Activated T-cell treated with anti-CD3 and anti-CD28 coated beads, Interleukin-2, amount 50 U/mL, for 48 hours (primary cell): ENCODE measurements at regions not wholly inside any gene's neighbourhood (a gene's known extent, or its start where the extent isn't known, plus 50 kb on each side); places are given as distances from the start of the nearest gene placed in this dataset.
"Not testable (repeated sequence)": the region's sequence is repeated elsewhere in the genome, so short reads cannot be mapped to it uniquely, and the experiment has no call there.

Experiments
- DNase-seq, 2 experiments: peaks; one replicate each; pipeline ENCODE4 v3.0.0-alpha.2; 2020

DNA sequence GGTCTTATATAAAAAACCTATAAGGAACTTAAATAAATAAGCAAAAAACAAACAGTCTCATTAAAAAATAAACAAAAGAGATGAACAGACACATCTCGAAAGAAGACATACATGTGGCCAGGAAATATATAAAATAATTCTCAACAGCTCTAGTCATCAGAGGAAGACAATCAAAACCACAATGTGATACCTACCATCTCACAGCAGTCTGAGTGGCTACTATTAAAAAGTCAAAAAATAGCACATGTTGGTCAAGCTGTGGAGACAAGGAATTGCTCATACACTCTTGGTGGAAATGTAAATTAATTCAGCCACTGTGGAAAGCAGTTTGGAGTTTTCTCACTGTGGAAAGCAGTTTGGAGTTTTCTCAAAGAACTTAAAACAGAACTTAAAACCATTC lies 100.3 kb upstream of the ADAMTS5 start:
- DNase-seq = no peak

DNA sequence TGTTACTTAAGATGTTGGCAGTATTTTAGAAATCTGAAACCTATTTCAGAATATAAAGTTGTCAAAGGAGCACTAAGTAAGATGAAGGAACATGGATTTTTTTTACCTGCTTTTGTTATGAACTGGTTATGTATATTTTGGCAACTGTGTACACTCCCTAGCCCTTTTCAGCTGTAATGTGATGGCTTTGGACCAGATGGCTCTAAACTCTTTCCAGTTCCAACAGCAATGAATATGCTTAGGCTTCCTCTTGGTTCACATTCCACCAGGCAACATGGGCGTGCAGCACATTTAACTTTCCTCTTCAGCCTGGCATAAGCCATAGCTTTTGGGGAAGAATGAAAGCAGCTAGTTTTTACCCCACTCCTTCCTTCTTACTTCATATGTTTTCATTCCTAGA lies 95.6 kb upstream of the ADAMTS5 start:
- no peak for DNase-seq

DNA sequence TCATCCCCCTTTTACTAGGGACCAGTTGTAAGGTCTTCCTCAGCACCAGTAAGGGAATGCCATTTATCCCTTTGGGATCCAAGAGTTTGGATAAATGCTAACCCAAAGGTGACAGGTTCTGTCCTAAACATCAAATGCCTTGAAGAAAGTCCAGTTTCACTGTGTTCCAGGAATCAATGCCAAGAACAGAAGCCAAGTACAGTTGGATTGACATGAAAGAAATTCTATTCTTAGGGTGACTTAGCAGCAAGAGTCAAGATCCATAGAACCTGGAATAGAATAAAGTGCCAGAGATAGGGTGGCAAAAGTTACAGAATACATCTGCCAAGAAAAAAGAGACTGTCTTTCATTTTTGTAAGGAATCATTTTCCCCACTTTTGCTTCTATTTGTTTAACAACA lies 94.9 kb upstream of the ADAMTS5 start:
- DNase-seq = no peak

GRCh38 chr21:27060190-27060589 lies 93.3 kb upstream of the ADAMTS5 start:
- no peak for DNase-seq

GRCh38 chr21:27058673-27059605 lies 92.1 kb upstream of the ADAMTS5 start:
- DNase-seq = no peak

GRCh38 chr21:27057997-27058396 lies 91.1 kb upstream of the ADAMTS5 start:
- no peak for DNase-seq

- DNase-seq = no peak
These were observed 80.9 kb upstream of the ADAMTS5 start for GRCh38 chr21:27047658-27048314.

GRCh38 chr21:27047283-27047657 lies 80.4 kb upstream of the ADAMTS5 start:
- no peak for DNase-seq

- DNase-seq = no peak
These were observed 78.5 kb upstream of the ADAMTS5 start for GRCh38 chr21:27045281-27045985.

DNA sequence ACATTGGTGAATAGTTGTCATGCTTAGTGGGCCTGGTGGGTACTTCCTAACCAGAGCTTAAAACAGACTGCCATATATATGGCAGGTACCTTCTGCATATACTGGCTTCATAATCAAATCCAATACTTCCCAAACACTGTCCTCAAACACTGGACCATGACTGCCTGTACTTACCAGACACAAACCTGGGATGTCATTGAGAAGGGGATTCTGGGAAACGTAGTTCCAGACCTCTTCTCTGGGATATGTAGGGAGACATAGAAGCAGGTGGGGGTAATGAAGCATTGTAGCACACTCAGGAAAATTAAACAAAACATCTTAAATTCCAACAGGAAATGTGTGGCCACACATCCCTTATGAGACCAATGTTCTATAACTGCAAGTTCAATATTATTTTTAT lies 76.5 kb upstream of the ADAMTS5 start:
- DNase-seq = no peak

DNA sequence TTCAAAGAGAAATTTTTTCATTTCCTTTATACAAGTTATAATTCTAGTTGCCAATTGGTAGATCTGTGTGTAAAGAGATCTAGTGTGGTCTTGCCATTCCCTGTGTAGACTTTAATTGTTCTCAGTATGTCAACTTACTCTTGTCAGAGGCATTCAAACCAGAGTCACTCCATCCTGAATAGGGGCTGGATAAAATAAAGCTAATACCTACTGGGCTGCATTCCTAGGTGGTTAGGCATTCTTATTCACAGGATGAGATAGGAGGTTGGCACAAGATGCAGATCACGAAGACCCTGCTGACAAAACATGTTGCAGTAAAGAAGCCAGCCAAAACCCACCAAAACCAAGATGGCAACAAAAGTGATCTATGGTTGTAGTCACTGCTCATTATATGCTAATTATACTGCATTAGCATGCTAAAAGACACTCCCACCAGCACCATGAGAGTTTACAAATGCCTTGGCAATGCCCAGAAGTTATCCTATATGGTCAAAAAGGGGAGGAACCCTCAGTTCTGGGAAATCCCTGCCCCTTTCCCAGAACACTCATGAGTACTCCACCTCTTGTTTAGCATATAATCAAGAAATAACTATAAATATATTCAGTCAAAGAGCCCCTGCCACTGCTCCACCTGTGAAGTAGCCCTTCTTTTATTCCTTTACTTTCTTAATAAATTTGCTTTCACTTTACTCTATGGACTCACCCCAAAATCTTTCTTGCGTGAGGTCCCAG lies 74.0 kb upstream of the ADAMTS5 start:
- DNase-seq = no peak

DNA sequence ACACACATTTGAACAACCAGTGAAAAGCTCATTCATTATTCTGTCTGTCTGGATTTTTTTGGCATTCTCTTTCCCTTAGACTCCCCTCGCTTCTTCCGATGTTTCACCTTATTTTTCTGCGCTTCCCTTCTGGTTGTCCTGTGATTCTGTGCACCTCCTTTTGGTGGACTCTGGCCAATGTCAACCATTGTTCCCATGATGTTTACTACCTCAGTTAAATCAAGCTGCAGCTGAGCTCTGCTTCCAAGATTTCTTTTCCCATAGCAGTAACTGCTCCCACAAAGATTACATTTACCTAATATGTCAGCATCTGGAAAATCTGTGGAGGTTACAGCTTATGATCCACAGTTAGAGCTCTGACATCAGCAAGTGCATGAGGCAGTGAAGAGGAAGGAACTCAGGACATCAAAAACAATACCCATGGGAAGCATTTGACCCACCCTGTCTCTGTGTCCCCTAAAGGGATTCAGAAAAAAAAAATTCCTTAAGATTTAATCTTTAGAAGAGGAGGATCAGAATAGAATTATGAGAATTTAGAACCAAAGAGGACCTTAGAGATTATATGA lies 69.9 kb upstream of the ADAMTS5 start:
- no peak for DNase-seq

DNA sequence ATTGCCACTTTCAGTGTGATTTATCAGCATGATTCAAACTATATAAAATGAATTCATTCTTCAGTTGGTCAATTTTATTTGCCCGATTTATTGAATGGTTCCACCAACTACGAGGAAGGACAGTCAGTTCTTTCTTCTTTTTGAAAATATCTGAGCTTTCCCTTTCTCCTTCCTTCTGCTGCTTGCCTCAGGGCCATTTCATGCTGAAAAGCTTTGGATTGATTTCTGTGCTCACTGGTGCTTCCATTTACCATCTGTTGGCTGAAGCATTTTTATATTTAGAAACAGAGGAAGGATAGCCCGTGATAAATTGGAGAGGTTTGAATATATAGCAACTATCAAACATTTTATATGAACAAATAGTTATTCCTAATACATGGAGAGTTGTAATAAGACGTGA lies 68.9 kb upstream of the ADAMTS5 start:
- no peak for DNase-seq

- DNase-seq = no peak
These were observed 67.9 kb upstream of the ADAMTS5 start for GRCh38 chr21:27034796-27035195.

DNA sequence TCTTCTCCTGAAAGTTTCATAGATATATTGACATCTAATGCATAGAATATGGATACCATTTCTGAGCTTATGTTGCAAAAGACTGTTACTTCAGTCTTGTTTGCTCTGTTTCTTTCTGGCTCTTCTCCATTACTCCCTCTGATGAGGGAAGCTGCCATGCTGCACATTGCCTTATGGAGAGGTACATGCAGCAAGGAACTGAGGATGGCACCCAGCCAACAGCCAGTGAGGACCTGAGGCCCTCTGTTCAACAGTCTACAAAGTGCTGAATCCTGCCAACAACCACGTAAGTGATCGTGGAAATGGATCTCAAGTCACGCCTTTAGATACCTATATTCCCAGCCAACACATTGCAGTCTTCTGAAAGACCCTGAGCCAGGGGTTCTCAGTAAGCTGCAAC lies 66.6 kb upstream of the ADAMTS5 start:
- DNase-seq = no peak

DNA sequence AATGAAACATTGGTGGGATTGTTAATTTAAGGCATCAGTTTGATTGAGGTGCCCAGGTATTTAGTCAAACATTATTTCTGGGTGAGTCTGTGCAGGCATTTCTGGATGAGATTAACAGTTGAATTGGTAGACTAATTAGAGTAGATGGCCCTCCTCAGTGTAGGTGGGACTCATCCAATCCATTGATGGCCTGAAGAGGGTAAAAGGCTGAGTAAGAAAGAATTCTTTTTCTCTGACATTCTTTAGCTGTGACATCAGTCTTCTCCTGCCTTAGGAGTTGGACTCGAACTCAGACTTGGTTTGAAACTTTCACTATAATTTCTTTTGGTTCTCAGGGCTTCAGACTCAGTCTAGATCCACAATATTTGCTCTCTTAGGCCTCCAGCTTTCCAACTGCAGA lies 59.6 kb upstream of the ADAMTS5 start:
- DNase-seq = no peak

GRCh38 chr21:27025708-27026107 lies 58.8 kb upstream of the ADAMTS5 start:
- not testable (repeated sequence) for DNase-seq

GRCh38 chr21:27024971-27025370 lies 58.1 kb upstream of the ADAMTS5 start:
- DNase-seq = no peak

- DNase-seq = no peak
These were observed 57.4 kb upstream of the ADAMTS5 start for GRCh38 chr21:27024301-27024700.

DNA sequence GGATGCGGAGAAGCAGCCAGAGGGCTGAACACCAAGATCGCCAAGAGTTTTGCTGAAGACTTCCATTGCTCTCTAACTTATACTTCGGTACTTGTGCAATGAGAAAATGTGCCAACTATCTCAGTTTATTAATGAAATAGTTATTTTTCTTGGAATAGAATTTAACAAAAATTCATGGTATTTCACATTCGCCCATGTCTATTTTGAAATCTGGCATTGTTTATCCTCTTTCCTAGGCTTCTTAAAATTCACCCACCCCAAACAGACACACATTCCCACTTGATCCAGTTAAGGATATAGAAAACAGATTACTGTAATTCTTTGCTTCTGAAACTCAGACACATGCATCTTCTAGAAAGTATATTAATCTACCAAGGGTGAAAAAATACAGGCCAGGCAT lies 56.3 kb upstream of the ADAMTS5 start:
- no peak for DNase-seq

DNA sequence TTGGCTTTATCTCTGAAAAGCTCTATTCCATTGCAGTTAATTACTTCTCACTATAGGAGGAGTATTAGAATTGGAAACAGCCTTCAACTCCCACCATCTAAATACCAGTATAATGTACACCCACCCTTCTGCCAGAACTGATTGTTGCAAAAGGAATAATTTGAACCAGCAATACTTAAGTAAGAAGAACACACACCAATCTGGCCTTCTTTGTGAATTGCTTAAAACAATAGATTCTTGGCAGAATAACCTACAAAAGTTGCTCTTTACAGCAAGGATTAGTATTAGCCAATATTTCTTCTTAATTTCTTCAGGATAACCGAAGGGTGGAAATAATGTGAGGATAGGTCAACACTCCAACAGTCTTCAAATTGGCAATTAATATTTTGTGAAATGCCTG lies 54.9 kb upstream of the ADAMTS5 start:
- DNase-seq = no peak

- DNase-seq = no peak
These were observed 54.2 kb upstream of the ADAMTS5 start for GRCh38 chr21:27021046-27021445.

- DNase-seq = no peak
These were observed 50.4 kb upstream of the ADAMTS5 start for GRCh38 chr21:27017246-27017645.
